ENCODE measurements at regions not wholly inside any gene's neighbourhood (a gene's known extent, or its start where the extent isn't known, plus 50 kb on each side); places are given as distances from the start of the nearest gene placed in this dataset.
"Not testable (repeated sequence)": the region's sequence is repeated elsewhere in the genome, so short reads cannot be mapped to it uniquely, and the experiment has no call there.

- H3K4me1 ChIP-seq (ENCODE audit: control insufficient read depth, insufficient read depth, low read length) = no peaks in the 10 kb centered on the region
- H3K36me3 ChIP-seq (ENCODE audit: control insufficient read depth, insufficient read depth, low read length) = no peaks in the 10 kb centered on the region
- no peak overlapping the region for H3K27ac ChIP-seq (ENCODE audit: low read depth, low read length)
- no peak overlapping the region for H3K9ac ChIP-seq (ENCODE audit: low read length)
- H3K27me3 ChIP-seq (ENCODE audit: control insufficient read depth, insufficient read depth, low read length) = peaks cover 4% of the 10 kb centered on the region
- H3K4me3 ChIP-seq (ENCODE audit: low read length) = no peak overlapping the region
These were observed 95.2 kb upstream of the SEC14L1 start for GRCh38 chr17:77045441-77046041.

GRCh38 chr17:77049440-77049839 lies 91.3 kb upstream of the SEC14L1 start:
- H3K27me3 ChIP-seq (ENCODE audit: control insufficient read depth, insufficient read depth, low read length) = peaks cover 16% of the 10 kb centered on the region
- no peaks in the 10 kb centered on the region for H3K36me3 ChIP-seq (ENCODE audit: control insufficient read depth, insufficient read depth, low read length)

GRCh38 chr17:77050901-77051300 lies 89.9 kb upstream of the SEC14L1 start:
- H3K4me1 ChIP-seq (ENCODE audit: control insufficient read depth, insufficient read depth, low read length); H3K27ac ChIP-seq (ENCODE audit: low read depth, low read length); H3K4me3 ChIP-seq (ENCODE audit: low read length); H3K36me3 ChIP-seq (ENCODE audit: control insufficient read depth, insufficient read depth, low read length); H3K9ac ChIP-seq (ENCODE audit: low read length): not testable (repeated sequence)
- peaks cover 21% of the 10 kb centered on the region for H3K27me3 ChIP-seq (ENCODE audit: control insufficient read depth, insufficient read depth, low read length)

More at GRCh38 chr17:77049440-77049839, 91.3 kb upstream of the SEC14L1 start:
- Histone ChIP-seq H3K4me3 (ENCODE audit: low read length) (no peak overlapping the region), H3K4me1 (ENCODE audit: control insufficient read depth, insufficient read depth, low read length) (no peaks in the 10 kb centered on the region), H3K27ac (ENCODE audit: low read depth, low read length) (no peak overlapping the region), H3K9ac (ENCODE audit: low read length) (no peak overlapping the region)

- Histone ChIP-seq H3K27me3 (ENCODE audit: control insufficient read depth, insufficient read depth, low read length) (peaks cover 21% of the 10 kb centered on the region), H3K4me3 (ENCODE audit: low read length) (no peak overlapping the region), H3K9ac (ENCODE audit: low read length) (no peak overlapping the region), H3K27ac (ENCODE audit: low read depth, low read length) (no peak overlapping the region), H3K36me3 (ENCODE audit: control insufficient read depth, insufficient read depth, low read length) (no peaks in the 10 kb centered on the region), H3K4me1 (ENCODE audit: control insufficient read depth, insufficient read depth, low read length) (no peaks in the 10 kb centered on the region)
These were observed 85.8 kb upstream of the SEC14L1 start for GRCh38 chr17:77054936-77055335.

- H3K27ac ChIP-seq (ENCODE audit: low read depth, low read length) = no peak overlapping the region
- no peaks in the 10 kb centered on the region for H3K4me1 ChIP-seq (ENCODE audit: control insufficient read depth, insufficient read depth, low read length)
- H3K36me3 ChIP-seq (ENCODE audit: control insufficient read depth, insufficient read depth, low read length) = no peaks in the 10 kb centered on the region
- peaks cover 18% of the 10 kb centered on the region for H3K27me3 ChIP-seq (ENCODE audit: control insufficient read depth, insufficient read depth, low read length)
- H3K4me3 ChIP-seq (ENCODE audit: low read length) = no peak overlapping the region
- no peak overlapping the region for H3K9ac ChIP-seq (ENCODE audit: low read length)
These were observed 85.3 kb upstream of the SEC14L1 start for GRCh38 chr17:77055453-77055852.

- Histone ChIP-seq H3K4me1 (ENCODE audit: control insufficient read depth, insufficient read depth, low read length) (no peaks in the 10 kb centered on the region), H3K27me3 (ENCODE audit: control insufficient read depth, insufficient read depth, low read length) (peaks cover 11% of the 10 kb centered on the region), H3K4me3 (ENCODE audit: low read length) (no peak overlapping the region), H3K27ac (ENCODE audit: low read depth, low read length) (no peak overlapping the region), H3K9ac (ENCODE audit: low read length) (no peak overlapping the region), H3K36me3 (ENCODE audit: control insufficient read depth, insufficient read depth, low read length) (no peaks in the 10 kb centered on the region)
These were observed 82.8 kb upstream of the SEC14L1 start for GRCh38 chr17:77058016-77058415.

GRCh38 chr17:77061669-77062068 lies 79.1 kb upstream of the SEC14L1 start:
- Histone ChIP-seq H3K27me3 (ENCODE audit: control insufficient read depth, insufficient read depth, low read length) (no peaks in the 10 kb centered on the region), H3K27ac (ENCODE audit: low read depth, low read length) (no peak overlapping the region), H3K36me3 (ENCODE audit: control insufficient read depth, insufficient read depth, low read length) (no peaks in the 10 kb centered on the region), H3K4me3 (ENCODE audit: low read length) (no peak overlapping the region), H3K9ac (ENCODE audit: low read length) (no peak overlapping the region), H3K4me1 (ENCODE audit: control insufficient read depth, insufficient read depth, low read length) (no peaks in the 10 kb centered on the region)

- no peak overlapping the region for H3K9ac ChIP-seq (ENCODE audit: low read length)
- no peaks in the 10 kb centered on the region for H3K27me3 ChIP-seq (ENCODE audit: control insufficient read depth, insufficient read depth, low read length)
These were observed 76.2 kb upstream of the SEC14L1 start for GRCh38 chr17:77064598-77064997.

GRCh38 chr17:77066165-77066564 lies 74.6 kb upstream of the SEC14L1 start:
- Histone ChIP-seq H3K9ac (ENCODE audit: low read length) (no peak overlapping the region), H3K4me3 (ENCODE audit: low read length) (no peak overlapping the region), H3K27me3 (ENCODE audit: control insufficient read depth, insufficient read depth, low read length) (peaks cover 4% of the 10 kb centered on the region), H3K27ac (ENCODE audit: low read depth, low read length) (no peak overlapping the region), H3K4me1 (ENCODE audit: control insufficient read depth, insufficient read depth, low read length) (no peaks in the 10 kb centered on the region), H3K36me3 (ENCODE audit: control insufficient read depth, insufficient read depth, low read length) (no peaks in the 10 kb centered on the region)

More at GRCh38 chr17:77064598-77064997, 76.2 kb upstream of the SEC14L1 start:
- Histone ChIP-seq H3K4me3 (ENCODE audit: low read length) (no peak overlapping the region), H3K4me1 (ENCODE audit: control insufficient read depth, insufficient read depth, low read length) (no peaks in the 10 kb centered on the region), H3K36me3 (ENCODE audit: control insufficient read depth, insufficient read depth, low read length) (no peaks in the 10 kb centered on the region), H3K27ac (ENCODE audit: low read depth, low read length) (no peak overlapping the region)

GRCh38 chr17:77066726-77067409 lies 73.9 kb upstream of the SEC14L1 start:
- not testable (repeated sequence) for H3K9ac ChIP-seq (ENCODE audit: low read length); H3K27me3 ChIP-seq (ENCODE audit: control insufficient read depth, insufficient read depth, low read length); H3K4me3 ChIP-seq (ENCODE audit: low read length); H3K4me1 ChIP-seq (ENCODE audit: control insufficient read depth, insufficient read depth, low read length); H3K27ac ChIP-seq (ENCODE audit: low read depth, low read length); H3K36me3 ChIP-seq (ENCODE audit: control insufficient read depth, insufficient read depth, low read length)

GRCh38 chr17:77068915-77069314 lies 71.9 kb upstream of the SEC14L1 start:
- Histone ChIP-seq H3K27ac (ENCODE audit: low read depth, low read length) (no peak overlapping the region), H3K27me3 (ENCODE audit: control insufficient read depth, insufficient read depth, low read length) (peaks cover 4% of the 10 kb centered on the region), H3K36me3 (ENCODE audit: control insufficient read depth, insufficient read depth, low read length) (no peaks in the 10 kb centered on the region), H3K4me3 (ENCODE audit: low read length) (no peak overlapping the region), H3K4me1 (ENCODE audit: control insufficient read depth, insufficient read depth, low read length) (no peaks in the 10 kb centered on the region), H3K9ac (ENCODE audit: low read length) (no peak overlapping the region)

- Histone ChIP-seq H3K36me3 (ENCODE audit: control insufficient read depth, insufficient read depth, low read length) (no peaks in the 10 kb centered on the region), H3K9ac (ENCODE audit: low read length) (no peak overlapping the region), H3K27ac (ENCODE audit: low read depth, low read length) (no peak overlapping the region), H3K4me3 (ENCODE audit: low read length) (no peak overlapping the region), H3K4me1 (ENCODE audit: control insufficient read depth, insufficient read depth, low read length) (no peaks in the 10 kb centered on the region), H3K27me3 (ENCODE audit: control insufficient read depth, insufficient read depth, low read length) (peaks cover 4% of the 10 kb centered on the region)
These were observed 69.9 kb upstream of the SEC14L1 start for GRCh38 chr17:77070888-77071279.

- H3K27me3 ChIP-seq (ENCODE audit: control insufficient read depth, insufficient read depth, low read length) = peaks cover 4% of the 10 kb centered on the region
These were observed 68.8 kb upstream of the SEC14L1 start for GRCh38 chr17:77071925-77072490.

More at GRCh38 chr17:77071925-77072490, 68.8 kb upstream of the SEC14L1 start:
- Histone ChIP-seq H3K4me1 (ENCODE audit: control insufficient read depth, insufficient read depth, low read length) (no peaks in the 10 kb centered on the region), H3K27ac (ENCODE audit: low read depth, low read length) (no peak overlapping the region), H3K9ac (ENCODE audit: low read length) (no peak overlapping the region), H3K36me3 (ENCODE audit: control insufficient read depth, insufficient read depth, low read length) (no peaks in the 10 kb centered on the region), H3K4me3 (ENCODE audit: low read length) (no peak overlapping the region)
